HepG2 (cell line): ENCODE measurements at regions not wholly inside any gene's neighbourhood (a gene's known extent, or its start where the extent isn't known, plus 50 kb on each side); places are given as distances from the start of the nearest gene placed in this dataset.

Source experiments
- ATAC-seq: fragments of 200-7000 bp; cut with Tn5 transposase; 3 replicates; pipeline ENCODE4 v1.9.1; 2020; ENCODE audit warnings: mild to moderate bottlenecking, moderate library complexity
- BruUV-seq: library from RNA; stranded (reverse); fragments of 400-500 nt; replicated peaks from 2 replicates; lab custom pipeline; 2021; lab: Mats Ljungman, UMichigan
- CTCF ChIA-PET: fragments of 300-600 bp; formaldehyde crosslinking; extraction: SDS; loops from one replicate; lab custom pipeline; 2021; ENCODE audit warnings: low total read pairs, inconsistent platforms, low intra/inter-chr PET ratio; lab: Yijun Ruan, JAX
- POLR2A ChIA-PET: fragments of 350-600 bp; sonication (Branson Sonifier 250); formaldehyde crosslinking; loops from one replicate; lab custom pipeline; 2020; ENCODE audit warnings: antibody characterized with exemption, inconsistent platforms; lab: Yijun Ruan, JAX
- DNase-seq: peaks from one replicate; pipeline ENCODE4 v3.0.0-alpha.2; 2015; ENCODE audit warnings: low spot score
- FAIRE-seq: peaks from 3 replicates; lab custom pipeline; 2011; peaks lifted over from hg19 to GRCh38; lab: Jason Lieb, UNC
- H2AFZ ChIP-seq: one replicate; pipeline ENCODE4 v1.6.1; 2011; ENCODE audit warnings: low read length, inconsistent platforms
- H3K27ac ChIP-seq: fragments of 300-600 bp; 3 replicates; pipeline ENCODE4 v1.8.0; 2011; ENCODE audit warnings: mixed run types, mild to moderate bottlenecking, mixed read lengths, low read length, inconsistent platforms; ENCODE audit not compliant: insufficient read depth; ENCODE audit errors: extremely low read length
- H3K27me3 ChIP-seq, 2 experiments: fragments of 200-600 bp in 1 of 2; 2 replicates in 1 of 2; 3 replicates in 1 of 2; pipeline versions ENCODE4 v1.6.0 to v1.8.0; 2011; ENCODE audit warnings: low read length in 2 of 2, mild to moderate bottlenecking in 2 of 2, moderate library complexity in 2 of 2, inconsistent platforms in 1 of 2; ENCODE audit not compliant: insufficient read depth in 2 of 2, control insufficient read depth in 1 of 2
- H3K36me3 ChIP-seq, 2 experiments: fragments of 200-600 bp in 1 of 2; replicated peaks in 1 of 2; 2 replicates in 1 of 2; 3 replicates in 1 of 2; pipeline versions ENCODE4 v1.5.1 to v1.8.0; 2011; ENCODE audit warnings: low read length in 2 of 2, inconsistent platforms in 1 of 2; ENCODE audit not compliant: insufficient read depth in 2 of 2, control insufficient read depth in 1 of 2
- H3K4me1 ChIP-seq: 2 replicates; pipeline ENCODE4 v1.5.1; 2012; ENCODE audit warnings: low read length, inconsistent platforms; ENCODE audit not compliant: insufficient read depth
- H3K4me2 ChIP-seq: 2 replicates; pipeline ENCODE4 v1.6.0; 2011; ENCODE audit warnings: low read depth, low read length, inconsistent platforms
- H3K4me3 ChIP-seq, 3 experiments: fragments of 200-600 bp in 1 of 3; sonication (generic), shearing (Covaris generic) in 1 of 3; replicated peaks in 1 of 3; 2 replicates each; pipeline ENCODE4 v1.5.1; 2011 to 2016; ENCODE audit warnings: low read length in 3 of 3, inconsistent platforms in 2 of 3, low read depth in 2 of 3, mild to moderate bottlenecking in 2 of 3, control low read depth in 1 of 3, mixed read lengths in 1 of 3; ENCODE audit not compliant: insufficient read depth in 1 of 3
- H3K79me2 ChIP-seq: one replicate; pipeline ENCODE4 v1.6.1; 2011; ENCODE audit warnings: low read length, inconsistent platforms; ENCODE audit not compliant: insufficient read depth
- H3K9ac ChIP-seq: 2 replicates; pipeline ENCODE4 v1.6.0; 2011; ENCODE audit warnings: mild to moderate bottlenecking, low read depth, low read length, inconsistent platforms; ENCODE audit not compliant: insufficient read depth
- H3K9me3 ChIP-seq: 2 replicates; pipeline ENCODE4 v1.5.1; 2012; ENCODE audit warnings: mild to moderate bottlenecking, low read length
- H4K20me1 ChIP-seq: 2 replicates; pipeline ENCODE4 v1.6.0; 2011; ENCODE audit warnings: inconsistent platforms, mild to moderate bottlenecking, low read length, moderate library complexity; ENCODE audit not compliant: insufficient read depth
- CENPBD1 ChIP-seq: sonication (generic); formaldehyde crosslinking; IDR thresholded peaks from 2 replicates; pipeline ENCODE4 v1.8.0; 2022; ENCODE audit warnings: missing genetic modification reagents, low read depth, mild to moderate bottlenecking, borderline replicate concordance
- KAT8 ChIP-seq: IDR thresholded peaks from 2 replicates; pipeline ENCODE4 v1.6.1; 2016; ENCODE audit warnings: missing genetic modification reagents, missing compliant biosample characterization
- U2AF2 ChIP-seq: fragments of 200-400 bp; formaldehyde crosslinking; IDR thresholded peaks from 2 replicates; pipeline ENCODE4 v1.6.1; 2017; ENCODE audit warnings: low read depth, mild to moderate bottlenecking, low read length
- ZNF629 ChIP-seq: sonication (generic); formaldehyde crosslinking; conservative IDR thresholded peaks from 2 replicates; pipeline ENCODE4 v1.5.0; 2020; ENCODE audit warnings: missing genetic modification reagents
- WGBS: methylation state at CpG from one replicate; pipeline ENCODE4 v1.1.6; 2017; ENCODE audit warnings: low lambda C conversion rate; 5-methylcytosine and 5-hydroxymethylcytosine counted together
- in situ Hi-C: cut with HindIII; loops from 2 replicates; pipeline ENCODE4 v1.10.0; 2017; ENCODE audit warnings: low pct_unique_long_range_greater_than_20kb; ENCODE audit not compliant: extremely low pct_ligation_motif_present
- intact Hi-C: fragments of 100-400 bp; cut with micrococcal nuclease; formaldehyde crosslinking; loops from one replicate; pipeline ENCODE4 v1.10.0; 2022; ENCODE audit not compliant: unreplicated experiment

DNA sequence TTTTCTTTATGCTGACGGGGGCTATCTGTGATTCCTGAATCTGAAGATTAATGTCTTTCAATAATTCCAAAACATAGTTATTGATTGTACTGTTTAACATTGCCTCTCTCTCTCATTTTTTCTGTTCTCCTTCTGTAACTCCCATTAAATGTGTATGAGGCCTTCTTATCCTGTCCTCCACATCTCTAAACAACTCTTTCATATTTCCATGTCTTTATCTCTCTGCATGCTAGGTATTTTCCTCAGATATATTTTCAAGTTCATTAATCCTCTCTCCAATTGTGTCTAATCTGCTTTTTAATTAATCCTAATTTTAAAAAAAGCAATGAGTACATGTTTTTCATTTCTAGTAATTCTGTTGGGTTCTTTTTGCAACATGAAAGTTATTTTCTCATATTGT lies 173.2 kb downstream of the TLE3 start:
- intact Hi-C loops (no loop called here), in situ Hi-C loops (no loop called here)
- no peaks in the 10 kb centered on the region for H4K20me1 ChIP-seq
- no peaks in the 10 kb centered on the region for H3K79me2 ChIP-seq
- 2% methylated on average over 1 of the region's 1 CpG for WGBS
- POLR2A ChIA-PET: no interaction called here
- FAIRE-seq (no peak), DNase-seq (no peak), ATAC-seq (no peak)
- no peak overlapping the region for H3K4me2 ChIP-seq
- no peaks in the 10 kb centered on the region for H3K36me3 ChIP-seq
- CTCF ChIA-PET: no interaction called here
- no peaks in the 10 kb centered on the region for H3K4me1 ChIP-seq
- BruUV-seq: no TSS peak
- H3K27me3 ChIP-seq: peaks cover 0 to 5% of the 10 kb centered on the region in 2 experiments; a peak in 1 of 5 replicates
- H3K4me3 ChIP-seq: no peak overlapping the region
- peaks cover 16% of the 10 kb centered on the region for H3K9me3 ChIP-seq
- no peak overlapping the region for H3K27ac ChIP-seq
- H2AFZ ChIP-seq: no peak overlapping the region
- TF ChIP-seq KAT8 (CRISPR knock-in tag): no peak
- no peak overlapping the region for H3K9ac ChIP-seq

GRCh38 chr15:69926006-69926405 lies 171.7 kb downstream of the TLE3 start:
- no peak for DNase-seq
- no peaks in the 10 kb centered on the region for H4K20me1 ChIP-seq
- CTCF ChIA-PET: no interaction called here
- FAIRE-seq: no peak
- H3K9ac ChIP-seq: no peak overlapping the region
- no peaks in the 10 kb centered on the region for H3K36me3 ChIP-seq
- no peak overlapping the region for H3K4me3 ChIP-seq
- no TSS peak for BruUV-seq
- peaks cover 16% of the 10 kb centered on the region for H3K9me3 ChIP-seq
- H3K4me2 ChIP-seq: no peak overlapping the region
- no peak overlapping the region for H2AFZ ChIP-seq
- TF ChIP-seq U2AF2 (no peak), CENPBD1 (no peak), ZNF629 (CRISPR knock-in tag) (no peak)
- in situ Hi-C loops (no loop called here), intact Hi-C loops (no loop called here)
- ATAC-seq: no peak
- H3K27me3 ChIP-seq: peaks cover 0 to 4% of the 10 kb centered on the region in 2 experiments; a peak in 2 of 5 replicates
- H3K4me1 ChIP-seq: no peaks in the 10 kb centered on the region
- POLR2A ChIA-PET: no interaction called here
- H3K79me2 ChIP-seq: no peaks in the 10 kb centered on the region
- WGBS: 0% methylated on average over 1 of the region's 1 CpG
- no peak overlapping the region for H3K27ac ChIP-seq
